Activated T-cell treated with anti-CD3 and anti-CD28 coated beads, Interleukin-2, amount 50 U/mL, for 4 hours (primary cell): ENCODE measurements at regions not wholly inside any gene's neighbourhood (a gene's known extent, or its start where the extent isn't known, plus 50 kb on each side); places are given as distances from the start of the nearest gene placed in this dataset.

Source experiments
- ATAC-seq, 2 donors: fragments of 200-7000 bp; cut with Tn5 transposase; one replicate each; pipeline ENCODE4 v1.10.0; 2021
- DNase-seq: peaks from one replicate; pipeline ENCODE4 v3.0.0-alpha.2; 2020
- H3K27me3 Mint-ChIP-seq: one replicate; pipeline ENCODE4 v1.8.0; 2021; ENCODE audit warnings: low read depth, mixed read lengths
- H3K36me3 Mint-ChIP-seq: one replicate; pipeline ENCODE4 v1.8.0; 2022; ENCODE audit warnings: mixed read lengths; ENCODE audit not compliant: insufficient read depth
- H3K4me1 Mint-ChIP-seq: one replicate; pipeline ENCODE4 v1.8.0; 2021; ENCODE audit warnings: low read depth, mixed read lengths
- H3K4me3 Mint-ChIP-seq: one replicate; pipeline ENCODE4 v1.8.0; 2021; ENCODE audit warnings: mild to moderate bottlenecking, moderate library complexity, mixed read lengths
- H3K9me3 Mint-ChIP-seq: one replicate; pipeline ENCODE4 v1.8.0; 2021; ENCODE audit warnings: mixed read lengths

DNA sequence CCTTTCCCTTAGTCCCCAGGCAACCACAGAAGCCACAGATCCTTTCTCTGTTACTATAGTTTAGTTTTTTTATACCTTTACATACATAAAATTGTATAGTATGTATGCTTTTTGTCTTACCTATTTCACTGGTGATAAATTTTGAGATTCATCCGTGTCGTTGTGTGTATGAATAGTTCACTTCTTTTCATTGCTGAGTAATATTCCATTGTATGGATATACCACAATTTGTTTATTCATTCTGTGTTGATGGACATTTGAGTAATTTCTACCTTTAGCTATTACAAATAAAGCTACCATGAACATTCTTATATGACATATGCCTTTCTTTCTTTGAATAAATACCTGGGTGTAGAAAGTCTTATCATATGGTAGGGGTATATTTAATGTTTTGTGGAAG, 102.8 kb upstream of the CERS6 start:
- peaks cover 22% of the 10 kb centered on the region for H3K4me1 Mint-ChIP-seq
- no peaks in the 10 kb centered on the region for H3K27me3 Mint-ChIP-seq
- no peak overlapping the region for H3K4me3 Mint-ChIP-seq
- peaks cover 9% of the 10 kb centered on the region for H3K9me3 Mint-ChIP-seq
- DNase-seq, result no peak
- H3K36me3 Mint-ChIP-seq, result no peaks in the 10 kb centered on the region
- ATAC-seq, result no peak

DNA sequence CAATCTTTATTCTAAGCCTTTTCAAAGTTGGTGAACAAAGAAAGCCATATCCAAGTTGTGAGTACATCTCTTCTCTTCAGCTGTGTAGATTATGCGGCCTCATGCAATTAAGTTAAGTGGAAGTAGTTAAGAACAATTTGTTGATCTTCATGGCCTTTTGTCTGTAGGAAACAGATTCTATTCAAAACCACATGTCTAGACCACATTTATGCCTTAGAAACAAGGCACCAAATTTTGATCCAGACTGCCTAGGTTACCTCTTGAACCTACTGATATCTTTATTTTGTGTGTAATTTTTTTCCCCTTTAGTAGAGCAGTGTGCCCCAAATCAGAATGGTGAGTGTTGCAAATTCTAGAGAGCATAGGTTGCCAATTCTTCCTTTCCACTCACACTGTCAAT, 101.6 kb upstream of the CERS6 start:
- Mint-ChIP-seq H3K27me3 (no peaks in the 10 kb centered on the region), H3K4me1 (peaks cover 30% of the 10 kb centered on the region), H3K4me3 (no peak overlapping the region), H3K36me3 (no peaks in the 10 kb centered on the region), H3K9me3 (peaks cover 9% of the 10 kb centered on the region)
- ATAC-seq (no peak), DNase-seq (no peak)

DNA sequence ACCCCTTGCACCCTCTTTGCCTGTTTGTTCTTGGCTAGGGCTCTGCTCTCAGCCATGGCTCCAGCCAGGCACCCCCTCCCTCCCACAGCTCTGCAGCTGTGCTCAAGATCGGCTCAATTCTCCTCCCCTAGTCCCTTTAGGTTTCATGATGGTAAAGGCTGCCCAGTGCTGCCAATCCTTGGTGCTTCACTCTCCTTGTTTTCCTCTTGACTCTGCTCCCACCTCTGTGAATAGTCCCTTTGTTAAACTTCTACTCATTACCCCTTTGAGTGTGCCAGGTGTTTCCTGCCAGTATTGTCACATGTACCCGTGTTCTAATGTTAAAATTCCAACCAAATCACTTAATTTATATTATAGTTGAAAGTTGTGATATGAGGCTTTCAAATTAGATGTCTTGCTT, 101.0 kb upstream of the CERS6 start:
- H3K4me3 Mint-ChIP-seq, result no peak overlapping the region
- peaks cover 9% of the 10 kb centered on the region for H3K9me3 Mint-ChIP-seq
- H3K4me1 Mint-ChIP-seq, result peaks cover 30% of the 10 kb centered on the region
- no peak for ATAC-seq
- no peak for DNase-seq
- no peaks in the 10 kb centered on the region for H3K27me3 Mint-ChIP-seq
- no peaks in the 10 kb centered on the region for H3K36me3 Mint-ChIP-seq

DNA sequence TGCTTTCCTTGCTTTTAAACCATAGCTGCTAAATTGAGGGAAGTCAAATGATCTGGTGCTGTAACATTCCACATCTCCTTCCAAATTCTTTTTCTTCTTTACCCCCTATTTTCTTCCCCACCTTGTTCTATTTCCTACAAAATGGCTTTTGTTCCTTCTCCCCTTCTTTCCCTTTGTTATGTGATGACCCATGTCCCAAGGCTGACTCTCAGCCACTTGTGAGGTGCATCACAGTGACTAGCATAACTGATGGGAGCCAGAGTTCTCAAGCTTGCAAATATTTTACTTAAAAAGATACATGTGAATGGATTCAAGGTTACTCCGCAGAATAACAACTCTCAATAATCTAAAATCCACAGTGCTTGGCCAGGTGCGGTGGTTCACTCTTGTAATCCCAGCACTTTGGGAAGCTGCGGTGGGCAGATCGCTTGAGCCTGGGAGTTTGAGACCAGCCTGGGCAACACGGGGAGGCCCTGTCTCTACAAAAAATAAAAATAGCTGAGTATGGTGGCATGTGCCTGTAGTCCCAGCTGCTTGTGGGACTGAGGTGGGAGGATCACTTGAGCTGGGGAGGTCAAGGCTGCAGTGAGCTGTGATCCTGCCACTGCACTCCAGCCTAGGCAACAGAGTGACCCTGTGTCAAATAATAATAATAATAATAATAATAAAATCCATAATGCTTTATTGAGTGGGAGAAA, 100.1 kb upstream of the CERS6 start:
- H3K4me3 Mint-ChIP-seq, result no peak overlapping the region
- no peaks in the 10 kb centered on the region for H3K27me3 Mint-ChIP-seq
- ATAC-seq, result no peak
- peaks cover 9% of the 10 kb centered on the region for H3K9me3 Mint-ChIP-seq
- peaks cover 30% of the 10 kb centered on the region for H3K4me1 Mint-ChIP-seq
- DNase-seq, result no peak
- H3K36me3 Mint-ChIP-seq, result no peaks in the 10 kb centered on the region

DNA sequence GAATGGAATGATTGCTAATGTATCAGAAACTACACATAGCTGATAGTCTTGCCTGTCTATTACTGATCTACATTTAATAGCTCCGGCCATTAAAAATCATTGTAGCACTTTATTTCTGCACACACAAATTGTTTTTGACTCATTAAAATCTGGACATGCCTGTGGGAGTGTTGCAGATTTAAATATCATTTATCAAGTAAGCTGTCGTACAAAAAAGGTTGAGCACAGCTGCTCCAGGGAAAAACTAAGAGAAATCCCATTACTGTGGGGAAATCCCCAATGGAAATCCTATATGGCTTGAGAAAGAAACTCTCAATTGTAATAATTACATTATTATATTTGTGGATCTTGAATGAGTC, 99.6 kb upstream of the CERS6 start:
- no peak for ATAC-seq
- Mint-ChIP-seq H3K9me3 (peaks cover 9% of the 10 kb centered on the region), H3K27me3 (no peaks in the 10 kb centered on the region), H3K4me3 (no peak overlapping the region), H3K4me1 (peaks cover 30% of the 10 kb centered on the region), H3K36me3 (no peaks in the 10 kb centered on the region)
- DNase-seq, result no peak

DNA sequence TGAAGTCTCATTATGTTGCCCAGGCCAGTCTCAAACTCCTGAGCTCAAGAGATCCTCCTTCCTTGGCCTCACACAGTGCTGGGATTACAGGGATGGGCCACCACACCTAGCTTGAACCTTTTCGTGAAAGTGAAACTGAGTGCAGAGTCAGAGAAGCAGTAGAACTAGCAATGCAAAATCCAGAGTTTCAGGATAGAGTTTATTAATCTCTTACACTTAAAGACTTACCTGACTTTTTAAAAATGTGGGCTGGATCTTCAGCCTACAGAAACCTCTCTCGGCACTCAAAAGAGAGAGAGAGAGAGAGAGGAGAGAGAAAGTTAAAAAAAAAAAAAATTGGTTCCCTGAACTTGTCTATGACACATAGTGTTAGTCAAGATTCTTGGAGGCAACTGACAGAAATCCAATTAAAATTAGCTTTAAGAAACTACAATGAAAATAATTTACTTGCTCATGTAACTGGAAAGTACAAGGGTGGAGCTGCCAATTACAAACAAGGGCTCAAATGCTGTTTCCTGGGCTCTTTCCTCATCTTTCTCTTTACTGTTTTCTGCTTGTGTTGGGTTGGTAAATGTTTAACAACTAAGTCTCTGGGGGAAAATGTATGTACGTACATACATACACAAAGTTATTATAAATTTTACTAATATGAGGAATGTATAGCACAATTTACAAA, 98.1 kb upstream of the CERS6 start:
- no peaks in the 10 kb centered on the region for H3K27me3 Mint-ChIP-seq
- H3K9me3 Mint-ChIP-seq, result peaks cover 8% of the 10 kb centered on the region
- no peak overlapping the region for H3K4me3 Mint-ChIP-seq
- no peaks in the 10 kb centered on the region for H3K36me3 Mint-ChIP-seq
- ATAC-seq, result no peak
- H3K4me1 Mint-ChIP-seq, result peaks cover 30% of the 10 kb centered on the region
- no peak for DNase-seq

DNA sequence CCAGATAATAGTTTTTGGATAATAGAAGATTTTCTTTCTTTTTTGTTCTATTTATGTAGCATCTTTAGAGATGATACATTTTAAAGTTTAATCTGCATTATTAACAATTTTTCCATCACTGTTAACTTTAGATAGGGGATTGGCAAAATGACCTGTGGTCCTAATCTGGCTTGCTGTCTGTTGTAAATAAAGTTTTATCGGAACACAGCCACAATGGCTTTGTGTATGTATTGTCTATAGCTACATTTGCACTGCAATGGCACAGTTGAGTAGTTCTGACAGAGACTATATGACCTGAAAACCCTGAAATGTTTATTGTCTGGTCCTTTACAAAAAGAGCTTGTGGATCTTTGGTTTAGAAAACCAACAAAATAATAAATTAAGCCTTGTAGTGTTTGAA, 97.0 kb upstream of the CERS6 start:
- DNase-seq, result no peak
- peaks cover 30% of the 10 kb centered on the region for H3K4me1 Mint-ChIP-seq

DNA sequence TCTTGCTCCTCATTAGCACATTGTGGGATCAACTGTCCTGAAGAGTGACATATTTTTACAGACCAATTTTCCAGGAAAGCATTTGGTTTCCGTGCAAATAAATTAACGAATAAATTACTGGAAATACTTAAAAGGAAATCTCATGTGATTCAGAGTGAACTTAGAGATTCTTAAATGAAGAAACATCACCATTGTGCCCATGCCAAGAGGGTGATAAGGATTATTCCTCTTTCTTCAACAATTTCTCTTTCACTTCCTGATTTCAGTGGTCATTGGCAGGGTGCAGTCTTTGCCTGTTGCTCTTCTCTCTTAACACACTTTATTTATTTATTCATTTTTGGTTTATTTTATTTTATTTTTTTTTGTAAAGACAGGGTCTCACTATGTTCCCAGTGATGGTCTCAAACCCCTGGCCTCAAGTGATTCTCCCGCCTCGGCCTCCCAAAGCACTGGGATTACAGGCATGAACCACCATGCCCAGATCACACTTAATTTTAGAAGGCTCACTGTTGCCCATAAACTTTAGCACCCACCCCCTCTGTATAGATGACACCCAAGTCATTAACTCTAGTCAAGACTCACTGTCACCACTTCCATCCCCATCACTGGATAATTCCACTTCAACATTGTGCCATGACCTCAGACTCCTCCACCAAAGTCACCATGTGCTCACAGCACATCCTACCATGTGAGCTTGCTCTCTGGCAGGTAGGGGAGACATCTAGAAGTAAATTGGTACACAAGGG, 92.6 kb upstream of the CERS6 start:
- DNase-seq (no peak), ATAC-seq (no peak)
- Mint-ChIP-seq H3K4me3 (no peak overlapping the region), H3K9me3 (no peaks in the 10 kb centered on the region), H3K36me3 (no peaks in the 10 kb centered on the region), H3K27me3 (no peaks in the 10 kb centered on the region), H3K4me1 (peaks cover 6% of the 10 kb centered on the region)

More for the DNA sequence above, 97.0 kb upstream of the CERS6 start:
- H3K4me3 Mint-ChIP-seq, result no peak overlapping the region
- no peak for ATAC-seq
- H3K9me3 Mint-ChIP-seq, result no peaks in the 10 kb centered on the region
- H3K36me3 Mint-ChIP-seq, result no peaks in the 10 kb centered on the region
- no peaks in the 10 kb centered on the region for H3K27me3 Mint-ChIP-seq

DNA sequence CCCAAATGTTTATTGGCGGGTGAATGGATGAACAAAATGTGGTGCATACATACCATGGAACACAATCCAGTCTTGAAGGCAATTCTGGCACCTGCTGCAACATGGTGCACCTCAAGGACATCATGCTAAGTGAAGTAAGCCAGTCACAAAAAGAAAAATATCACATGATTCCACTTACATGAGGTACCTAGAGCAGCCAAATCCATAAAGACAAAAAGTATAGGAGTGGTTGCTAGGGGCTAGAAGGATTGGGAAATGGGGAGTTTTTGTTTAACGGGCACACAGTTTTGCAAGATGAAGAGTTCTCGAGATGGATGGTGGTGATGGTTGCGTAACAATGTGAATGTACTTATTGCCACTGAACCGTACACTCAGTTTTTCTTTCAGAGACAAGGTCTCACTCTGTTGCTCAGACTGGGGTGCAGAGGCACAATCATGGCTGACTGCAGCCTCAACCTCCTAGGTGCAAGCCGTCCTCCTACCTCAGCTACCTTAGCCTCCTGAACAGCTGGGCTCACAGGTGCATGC, 90.9 kb upstream of the CERS6 start:
- DNase-seq (no peak), ATAC-seq (no peak)
- no peak overlapping the region for H3K4me3 Mint-ChIP-seq
- no peaks in the 10 kb centered on the region for H3K36me3 Mint-ChIP-seq
- peaks cover 1% of the 10 kb centered on the region for H3K4me1 Mint-ChIP-seq
- no peaks in the 10 kb centered on the region for H3K9me3 Mint-ChIP-seq
- no peaks in the 10 kb centered on the region for H3K27me3 Mint-ChIP-seq

DNA sequence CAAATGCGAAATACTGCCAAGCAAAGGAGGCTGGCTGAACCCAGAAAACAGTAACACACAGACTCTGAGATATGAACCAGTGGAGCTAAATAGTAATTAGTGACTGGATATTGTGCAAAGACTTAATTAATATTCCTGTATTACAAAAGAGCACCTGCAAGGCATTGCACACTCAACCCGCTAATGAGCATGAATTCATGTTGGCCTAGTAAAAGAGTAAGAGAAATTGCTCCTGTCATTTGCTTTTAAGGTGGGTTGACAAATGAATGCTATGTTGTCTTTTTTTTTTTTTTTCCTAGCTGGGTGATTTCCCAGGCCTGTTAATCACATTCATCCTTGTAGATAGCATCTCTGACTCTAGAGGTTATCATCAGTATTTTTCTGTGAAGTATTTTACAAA, 87.0 kb upstream of the CERS6 start:
- DNase-seq, result no peak
- Mint-ChIP-seq H3K27me3 (no peaks in the 10 kb centered on the region), H3K9me3 (peaks cover 7% of the 10 kb centered on the region), H3K4me1 (peaks cover 16% of the 10 kb centered on the region), H3K4me3 (no peak overlapping the region), H3K36me3 (no peaks in the 10 kb centered on the region)
- ATAC-seq, result no peak

DNA sequence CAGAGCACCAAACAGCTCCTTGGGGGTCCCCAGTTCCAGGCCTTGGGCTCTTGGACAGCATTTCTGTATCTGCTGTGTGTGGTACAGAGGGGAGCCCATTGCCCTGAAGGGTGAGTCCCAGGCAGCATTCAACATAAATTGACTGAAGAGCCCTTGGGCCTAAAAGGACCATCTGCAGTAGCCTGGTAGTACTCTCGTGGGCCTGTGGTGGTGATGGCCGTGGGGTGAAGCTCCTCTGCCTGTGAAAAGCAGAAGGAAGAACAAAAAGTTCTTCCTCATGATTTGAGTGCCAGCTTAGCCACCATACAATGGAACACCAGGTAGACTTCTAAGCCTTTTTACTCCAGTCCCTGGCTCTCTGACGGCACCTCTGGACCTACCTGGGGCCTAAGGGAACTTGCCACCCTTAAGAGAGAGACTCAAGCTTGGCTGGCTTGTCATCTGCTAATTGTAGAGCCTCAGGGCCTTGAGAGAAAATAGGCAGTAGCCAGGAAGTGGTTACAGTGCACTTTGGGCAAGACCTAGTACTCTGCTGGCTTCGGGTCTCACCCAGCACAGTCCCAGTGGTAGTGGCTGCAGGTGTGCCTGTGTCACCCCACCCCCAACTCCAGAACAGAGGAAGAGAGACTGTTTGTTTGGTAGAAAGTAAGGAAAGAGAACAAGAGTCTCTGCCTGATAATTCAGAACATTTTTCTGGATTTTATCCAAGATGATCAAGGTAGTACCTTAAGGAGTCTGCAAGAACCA, 84.6 kb upstream of the CERS6 start:
- Mint-ChIP-seq H3K4me1 (peaks cover 16% of the 10 kb centered on the region), H3K4me3 (no peak overlapping the region), H3K36me3 (no peaks in the 10 kb centered on the region), H3K27me3 (no peaks in the 10 kb centered on the region), H3K9me3 (peaks cover 7% of the 10 kb centered on the region)
- no peak for ATAC-seq
- DNase-seq, result no peak

DNA sequence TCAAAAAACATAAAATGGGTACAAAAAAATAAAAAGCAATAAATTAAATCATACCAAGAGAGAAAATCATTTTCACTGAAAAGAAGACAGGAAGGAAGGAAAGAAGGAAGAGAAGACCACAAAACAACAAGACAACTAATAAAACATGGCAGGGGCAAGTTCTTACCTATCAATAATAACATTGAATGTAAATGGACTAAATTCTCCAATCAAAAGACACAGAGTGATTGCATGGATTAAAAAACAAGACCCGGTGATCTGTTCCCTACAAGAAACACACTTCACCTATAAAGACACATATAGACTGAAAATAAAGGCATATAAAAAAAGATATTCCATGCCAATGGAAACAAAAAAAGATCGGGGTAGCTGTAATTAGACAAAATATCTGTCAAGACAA, 82.6 kb upstream of the CERS6 start:
- Mint-ChIP-seq H3K27me3 (no peaks in the 10 kb centered on the region), H3K36me3 (no peaks in the 10 kb centered on the region), H3K9me3 (peaks cover 7% of the 10 kb centered on the region), H3K4me1 (peaks cover 17% of the 10 kb centered on the region), H3K4me3 (no peak overlapping the region)
- DNase-seq (no peak), ATAC-seq (no peak)

DNA sequence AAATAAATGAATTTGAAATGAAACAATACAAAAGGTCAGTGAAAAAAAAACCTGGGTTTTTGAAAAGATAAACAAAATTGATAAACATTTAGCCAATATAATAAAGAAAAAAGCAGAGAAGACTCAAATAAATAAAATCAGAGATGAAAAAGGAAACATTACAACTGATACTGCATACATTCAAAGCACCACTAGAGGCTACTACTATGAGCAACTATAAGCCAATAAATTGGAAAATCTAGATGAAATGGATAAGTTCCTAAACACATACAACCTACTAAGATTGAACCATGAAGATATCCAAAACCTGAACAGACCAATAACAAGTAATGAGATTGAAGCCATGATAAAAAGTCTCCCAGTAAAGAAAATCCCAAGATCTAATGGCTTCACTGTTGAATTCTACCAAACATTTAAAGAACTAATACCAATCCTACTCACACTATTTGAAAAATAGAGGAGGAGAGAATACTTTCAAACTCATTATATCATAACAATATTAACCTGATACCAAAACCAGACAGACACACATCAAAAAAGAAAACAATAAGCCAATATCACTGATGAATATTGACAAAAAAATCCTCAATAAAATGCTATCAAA, 80.8 kb upstream of the CERS6 start:
- Mint-ChIP-seq H3K4me3 (no peak overlapping the region), H3K9me3 (peaks cover 7% of the 10 kb centered on the region), H3K4me1 (peaks cover 20% of the 10 kb centered on the region), H3K36me3 (no peaks in the 10 kb centered on the region), H3K27me3 (no peaks in the 10 kb centered on the region)
- DNase-seq (no peak), ATAC-seq (no peak)
